BLaER1 treated with 17β-estradiol and CSF1 and Interleukin-3, amounts not matched to agents 10 nM and 100 nM (cell line): ENCODE measurements at regions not wholly inside any gene's neighbourhood (a gene's known extent, or its start where the extent isn't known, plus 50 kb on each side); places are given as distances from the start of the nearest gene placed in this dataset.

Experiments
- H3K27ac ChIP-seq, 11 experiments: shearing (Covaris generic); formaldehyde crosslinking; 2 replicates each; pipeline ENCODE4 v1.8.1; 2022
- H3K27me3 ChIP-seq, 11 experiments: shearing (Covaris generic); formaldehyde crosslinking; 2 replicates each; pipeline ENCODE4 v1.8.1; 2022
- H3K36me3 ChIP-seq, 11 experiments: shearing (Covaris generic); formaldehyde crosslinking; 2 replicates each; pipeline ENCODE4 v1.8.1; 2022
- H3K4me1 ChIP-seq, 10 experiments: shearing (Covaris generic); formaldehyde crosslinking; 2 replicates each; pipeline ENCODE4 v1.8.1; 2022
- H3K4me2 ChIP-seq, 11 experiments: shearing (Covaris generic); formaldehyde crosslinking; 2 replicates each; pipeline ENCODE4 v1.8.1; 2022
- H3K4me3 ChIP-seq, 10 experiments: shearing (Covaris generic); formaldehyde crosslinking; 2 replicates each; pipeline ENCODE4 v1.8.1; 2022
- H3K9ac ChIP-seq, 11 experiments: shearing (Covaris generic); formaldehyde crosslinking; 2 replicates each; pipeline ENCODE4 v1.8.1; 2022
- H3K9me3 ChIP-seq, 11 experiments: shearing (Covaris generic); formaldehyde crosslinking; replicated peaks in 1 of 11; 2 replicates each; pipeline ENCODE4 v1.8.1; 2022
- H4K20me1 ChIP-seq, 11 experiments: shearing (Covaris generic); formaldehyde crosslinking; 2 replicates each; pipeline ENCODE4 v1.8.1; 2022
- Cebpa-rat ChIP-seq, 11 experiments: shearing (Covaris generic); IDR thresholded peaks; 2 replicates each; pipeline ENCODE4 v1.8.1; 2022

DNA sequence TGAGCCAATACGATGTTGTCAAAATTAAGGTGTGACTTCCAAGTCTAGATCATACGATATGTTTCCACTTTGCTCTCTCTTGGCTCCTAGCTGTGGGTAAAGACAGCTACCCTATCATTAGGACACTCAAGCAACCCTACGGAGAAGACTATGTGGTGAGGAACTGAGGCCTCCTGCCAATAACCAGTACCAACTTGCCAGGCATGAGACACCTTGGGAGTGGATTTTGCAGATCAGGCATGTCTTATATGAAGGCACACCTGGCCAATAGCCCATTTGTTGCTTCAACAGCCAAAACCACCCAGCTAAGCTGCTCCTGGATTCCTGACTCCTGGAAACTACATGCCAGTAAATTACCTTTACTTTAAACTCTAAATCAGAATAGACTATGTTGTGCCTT is 863.4 kb downstream of the DHX35 start:
- H3K36me3 ChIP-seq, result no peaks in the 10 kb centered on the region
- no peak overlapping the region; a peak in 1 of 22 replicates for H3K27ac ChIP-seq

DNA sequence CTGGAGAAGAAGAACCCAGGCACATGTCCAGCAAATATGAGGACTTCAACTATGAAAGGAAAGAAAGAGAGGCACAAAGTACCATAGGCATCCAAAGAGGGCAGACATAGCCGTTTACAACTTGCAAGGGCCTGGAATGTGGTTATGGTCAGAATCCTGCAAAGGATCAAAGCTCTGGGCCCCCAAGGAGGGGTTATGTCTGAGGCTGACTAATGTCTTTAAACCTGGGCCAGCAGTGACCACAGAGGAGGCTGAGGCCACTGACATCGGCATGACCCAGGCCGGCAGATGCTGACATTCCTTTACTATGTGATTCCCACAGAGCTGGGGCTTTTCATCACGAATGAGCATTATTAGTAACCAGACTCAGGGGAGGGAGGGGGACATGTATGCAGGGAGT is 861.1 kb downstream of the DHX35 start:
- TF ChIP-seq Cebpa-rat (IDR thresholded peaks at IDR 0.05), result no peak
- no peaks in the 10 kb centered on the region for H4K20me1 ChIP-seq
- H3K4me2 ChIP-seq, result no peak overlapping the region
- no peak overlapping the region for H3K4me3 ChIP-seq
- no peaks in the 10 kb centered on the region for H3K27me3 ChIP-seq
- peaks cover 0 to 33% (median 9%) of the 10 kb centered on the region in 10 experiments; a peak in 16 of 20 replicates for H3K4me1 ChIP-seq
- H3K9ac ChIP-seq, result no peak overlapping the region
- no peak overlapping the region for H3K27ac ChIP-seq
- no peaks in the 10 kb centered on the region for H3K36me3 ChIP-seq
- H3K9me3 ChIP-seq, result no peaks in the 10 kb centered on the region

More for the DNA sequence above, 863.4 kb downstream of the DHX35 start:
- Histone ChIP-seq H3K9me3 (no peaks in the 10 kb centered on the region), H3K4me2 (peak overlapping the region; percentile 20 to 65 (median 37); a peak in 16 of 22 replicates), H3K9ac (no peak overlapping the region), H4K20me1 (no peaks in the 10 kb centered on the region), H3K27me3 (no peaks in the 10 kb centered on the region), H3K4me1 (peaks cover 16 to 56% (median 24%) of the 10 kb centered on the region in 10 experiments), H3K4me3 (no peak overlapping the region)
- TF ChIP-seq Cebpa-rat (IDR thresholded peaks at IDR 0.05), result no peak

DNA sequence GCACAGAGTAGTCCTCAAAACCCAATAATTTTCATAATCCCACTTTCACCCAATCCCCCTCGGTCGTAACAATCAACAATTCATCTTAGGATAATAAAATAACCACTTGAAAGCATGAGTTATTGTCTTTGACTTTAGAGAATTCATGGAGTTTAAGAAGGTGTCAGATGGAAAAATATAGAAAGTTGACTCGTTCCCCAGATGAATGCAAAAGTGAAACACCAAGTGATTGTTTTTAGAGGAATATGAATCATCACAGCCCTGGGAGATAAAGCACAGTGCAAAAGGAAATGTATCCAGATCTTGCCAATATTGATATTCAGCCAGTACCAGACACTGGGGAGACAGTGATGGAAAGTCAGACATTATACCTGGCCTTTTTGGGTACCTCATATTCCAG is 860.5 kb downstream of the DHX35 start:
- Histone ChIP-seq H3K4me1 (peaks cover 0 to 27% (median 9%) of the 10 kb centered on the region in 10 experiments; a peak in 15 of 20 replicates), H3K4me2 (no peak overlapping the region), H4K20me1 (no peaks in the 10 kb centered on the region), H3K27me3 (no peaks in the 10 kb centered on the region), H3K4me3 (no peak overlapping the region), H3K9me3 (no peaks in the 10 kb centered on the region), H3K9ac (no peak overlapping the region), H3K27ac (no peak overlapping the region), H3K36me3 (no peaks in the 10 kb centered on the region)
- no peak for TF ChIP-seq Cebpa-rat (IDR thresholded peaks at IDR 0.05)

DNA sequence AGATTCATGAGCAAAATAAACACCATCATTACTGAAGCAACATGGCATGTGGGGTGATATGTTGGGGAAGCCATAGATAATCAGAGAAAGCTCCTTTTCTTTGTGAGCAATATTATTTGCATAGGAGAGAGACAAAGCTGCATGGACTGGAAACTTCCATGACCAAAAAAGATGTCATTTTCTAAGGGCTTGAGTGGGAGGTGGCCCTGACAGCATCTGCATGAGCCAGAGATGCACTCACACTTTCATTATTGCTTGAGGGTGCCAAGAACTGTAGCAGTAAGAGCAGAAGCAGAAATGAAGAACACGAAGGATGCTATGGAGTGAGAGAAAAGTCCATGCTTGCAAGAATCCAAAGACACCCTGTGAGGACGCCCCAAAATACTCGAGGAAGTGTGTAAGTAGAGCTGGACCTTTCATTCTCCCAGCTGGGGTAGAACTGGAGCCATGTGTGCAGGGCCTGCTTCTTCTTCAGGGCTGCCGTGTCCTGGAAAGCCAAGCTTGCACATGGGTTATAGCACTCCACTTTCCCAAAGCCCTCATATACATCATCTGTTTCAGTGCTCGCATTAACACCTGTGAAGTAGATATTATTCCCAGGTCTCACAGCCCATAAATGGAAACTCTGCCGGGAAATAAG is 851.2 kb downstream of the DHX35 start:
- no peaks in the 10 kb centered on the region for H3K9me3 ChIP-seq
- TF ChIP-seq Cebpa-rat (IDR thresholded peaks at IDR 0.05), result no peak

DNA sequence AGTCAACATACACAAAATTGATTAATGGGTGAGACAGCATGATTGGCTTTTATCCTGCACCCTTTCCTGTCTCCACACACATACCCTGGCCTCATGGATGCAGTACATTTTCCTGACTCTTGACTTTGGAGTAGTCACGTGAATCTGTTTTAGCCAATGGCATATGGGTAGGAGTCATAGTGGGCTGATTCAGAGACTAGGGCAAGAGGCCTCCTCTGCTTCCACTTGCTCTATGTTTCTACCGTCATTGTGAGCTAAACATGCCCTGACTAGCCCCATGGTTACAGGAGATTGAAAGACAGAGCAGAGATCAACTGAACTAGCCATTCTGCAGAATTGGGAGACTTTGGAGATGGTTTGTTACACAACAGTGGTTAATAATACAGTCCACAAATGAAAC is 850.0 kb downstream of the DHX35 start:
- Histone ChIP-seq H3K9ac (no peak overlapping the region), H3K27me3 (no peaks in the 10 kb centered on the region), H3K9me3 (no peaks in the 10 kb centered on the region), H3K27ac (no peak overlapping the region), H3K4me1 (no peaks in the 10 kb centered on the region), H3K4me3 (no peak overlapping the region), H3K4me2 (no peak overlapping the region), H4K20me1 (no peaks in the 10 kb centered on the region), H3K36me3 (no peaks in the 10 kb centered on the region)
- no peak for TF ChIP-seq Cebpa-rat (IDR thresholded peaks at IDR 0.05)

More for the DNA sequence above, 851.2 kb downstream of the DHX35 start:
- Histone ChIP-seq H3K36me3 (no peaks in the 10 kb centered on the region), H3K9ac (no peak overlapping the region), H3K4me1 (no peaks in the 10 kb centered on the region), H3K4me3 (no peak overlapping the region), H3K27me3 (no peaks in the 10 kb centered on the region), H3K27ac (no peak overlapping the region), H4K20me1 (no peaks in the 10 kb centered on the region), H3K4me2 (no peak overlapping the region)

DNA sequence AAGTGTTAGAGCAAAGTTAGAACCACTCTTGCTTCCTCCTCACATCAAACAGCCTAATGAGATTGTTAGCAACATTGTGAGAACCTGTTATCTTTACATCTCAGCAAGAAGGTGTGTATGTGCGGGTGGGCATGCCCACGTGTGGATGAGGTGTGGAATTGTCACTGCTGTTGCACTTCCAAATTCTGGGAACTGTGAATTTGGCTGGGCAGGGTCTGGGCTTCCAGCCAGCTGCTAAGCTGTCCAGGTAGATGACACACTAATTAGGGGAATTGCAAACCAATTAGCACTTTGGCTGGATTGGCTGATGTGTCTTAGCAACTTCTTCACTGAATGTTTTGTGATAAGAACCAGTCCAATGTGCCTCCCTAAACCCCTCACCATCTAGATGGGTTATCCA is 848.2 kb downstream of the DHX35 start:
- no peak for TF ChIP-seq Cebpa-rat (IDR thresholded peaks at IDR 0.05)

DNA sequence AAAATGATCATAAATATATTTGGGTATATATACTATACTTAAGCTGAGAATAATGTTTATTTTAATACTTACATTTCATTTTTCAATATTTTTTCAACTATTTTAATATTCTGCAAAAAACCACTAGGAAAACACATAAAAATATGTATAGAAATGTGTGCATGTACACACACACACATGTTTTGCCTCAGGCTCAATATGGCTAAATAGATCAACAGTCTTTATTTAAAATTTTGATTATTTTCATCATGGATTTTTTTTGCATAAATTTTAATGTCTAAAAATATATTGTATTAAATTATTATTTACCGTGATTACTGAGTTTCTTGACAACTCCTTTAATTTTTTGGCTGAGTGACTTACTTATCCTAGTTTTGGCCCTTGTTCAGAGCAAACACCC is 846.5 kb downstream of the DHX35 start:
- Histone ChIP-seq H3K36me3 (no peaks in the 10 kb centered on the region), H3K9me3 (no peaks in the 10 kb centered on the region), H4K20me1 (no peaks in the 10 kb centered on the region), H3K4me3 (no peak overlapping the region), H3K27ac (no peak overlapping the region), H3K9ac (no peak overlapping the region), H3K27me3 (no peaks in the 10 kb centered on the region), H3K4me2 (no peak overlapping the region), H3K4me1 (no peaks in the 10 kb centered on the region)
- TF ChIP-seq Cebpa-rat (IDR thresholded peaks at IDR 0.05), result no peak

More for the DNA sequence above, 848.2 kb downstream of the DHX35 start:
- Histone ChIP-seq H3K27ac (no peak overlapping the region), H3K4me1 (no peaks in the 10 kb centered on the region), H4K20me1 (no peaks in the 10 kb centered on the region), H3K4me2 (no peak overlapping the region), H3K9me3 (no peaks in the 10 kb centered on the region), H3K27me3 (no peaks in the 10 kb centered on the region), H3K4me3 (no peak overlapping the region), H3K9ac (no peak overlapping the region), H3K36me3 (no peaks in the 10 kb centered on the region)

DNA sequence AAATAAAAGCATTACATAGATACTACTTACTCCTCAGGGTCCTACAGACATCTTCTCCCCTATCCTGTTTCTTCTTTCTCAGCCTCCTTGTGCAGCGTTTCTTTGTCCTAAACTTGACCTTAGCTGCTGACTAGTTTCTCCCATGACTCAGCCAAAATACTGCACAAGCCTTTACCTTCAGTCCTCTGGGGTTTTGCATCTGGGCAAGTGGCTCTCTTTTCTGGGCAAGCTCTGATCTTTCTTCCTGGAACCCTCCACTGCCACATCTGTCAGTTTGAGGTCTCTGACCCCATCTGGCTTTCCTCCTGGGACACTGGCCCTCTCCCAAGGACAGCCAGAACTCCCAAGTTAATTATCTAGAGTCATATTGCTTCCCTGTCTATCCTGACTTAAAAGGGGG is 838.4 kb downstream of the DHX35 start:
- Histone ChIP-seq H3K4me2 (peak overlapping the region in 3 of 11 experiments; percentile 45 to 52 (median 47); a peak in 6 of 22 replicates), H3K9ac (no peak overlapping the region), H4K20me1 (no peaks in the 10 kb centered on the region), H3K4me1 (peaks cover 0 to 18% (median 0%) of the 10 kb centered on the region in 10 experiments; a peak in 7 of 20 replicates), H3K27ac (peak overlapping the region in 1 of 11 experiments; percentile 14; a peak in 1 of 22 replicates), H3K27me3 (no peaks in the 10 kb centered on the region), H3K9me3 (peaks cover 0 to 17% (median 8%) of the 10 kb centered on the region in 11 experiments; a peak in 15 of 22 replicates), H3K4me3 (no peak overlapping the region), H3K36me3 (no peaks in the 10 kb centered on the region)
- TF ChIP-seq Cebpa-rat (IDR thresholded peaks at IDR 0.05), result no peak

DNA sequence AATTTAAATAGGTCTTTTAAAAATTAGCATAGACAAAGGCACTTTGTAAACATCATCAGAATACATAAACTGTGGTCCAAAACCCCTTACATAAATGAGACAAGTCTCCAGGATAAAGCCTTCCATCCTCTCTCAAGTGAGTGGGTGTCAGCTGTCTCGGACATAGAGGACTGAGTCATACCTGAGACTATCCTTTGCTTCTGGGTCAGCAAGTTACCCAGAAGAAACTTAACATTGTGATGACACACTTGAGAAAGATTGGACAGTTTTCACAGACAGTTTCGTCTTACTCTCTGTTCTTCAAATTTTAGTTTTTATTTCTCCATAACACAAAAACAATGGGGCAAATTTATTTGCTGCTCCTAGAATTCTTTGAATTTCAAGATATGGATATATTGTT is 838.0 kb downstream of the DHX35 start:
- Histone ChIP-seq H3K9ac (no peak overlapping the region), H3K27me3 (no peaks in the 10 kb centered on the region), H3K4me3 (no peak overlapping the region), H4K20me1 (no peaks in the 10 kb centered on the region), H3K9me3 (peaks cover 0 to 20% (median 8%) of the 10 kb centered on the region in 11 experiments; a peak in 15 of 22 replicates), H3K36me3 (no peaks in the 10 kb centered on the region), H3K27ac (peak overlapping the region in 1 of 11 experiments; percentile 14; a peak in 1 of 22 replicates), H3K4me2 (peak overlapping the region in 3 of 11 experiments; percentile 45 to 52 (median 47); a peak in 6 of 22 replicates), H3K4me1 (peaks cover 0 to 23% (median 0%) of the 10 kb centered on the region in 10 experiments; a peak in 7 of 20 replicates)
- no peak for TF ChIP-seq Cebpa-rat (IDR thresholded peaks at IDR 0.05)
